ENCODE measurements at regions not wholly inside any gene's neighbourhood (a gene's known extent, or its start where the extent isn't known, plus 50 kb on each side); places are given as distances from the start of the nearest gene placed in this dataset.
A peak's percentile ranks its signal among the peaks of the same experiment; 100 is the strongest.

DNA sequence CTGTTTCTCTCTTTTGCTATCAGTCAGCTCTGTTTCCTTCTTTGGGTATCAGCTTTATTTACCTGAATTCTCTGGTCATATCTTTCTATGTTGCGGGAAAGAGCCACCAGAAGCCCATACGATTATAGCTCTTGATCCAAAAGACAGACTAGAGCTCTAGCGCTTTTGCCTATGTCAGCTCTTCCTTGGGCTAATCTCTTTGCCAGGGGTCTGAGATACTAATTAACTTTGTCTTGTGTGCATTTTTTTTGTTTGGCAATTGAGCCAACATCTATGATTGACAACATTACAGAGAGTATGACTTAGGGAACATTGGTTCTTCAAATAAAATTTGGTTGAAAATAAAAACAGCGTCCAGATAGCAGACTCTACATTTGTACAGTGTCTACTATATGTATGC lies 603.0 kb downstream of the KCTD16 start:
- no peak for DNase-seq

- DNase-seq = no peak
These were observed 601.1 kb downstream of the KCTD16 start for GRCh38 chr5:144771802-144772201.

DNA sequence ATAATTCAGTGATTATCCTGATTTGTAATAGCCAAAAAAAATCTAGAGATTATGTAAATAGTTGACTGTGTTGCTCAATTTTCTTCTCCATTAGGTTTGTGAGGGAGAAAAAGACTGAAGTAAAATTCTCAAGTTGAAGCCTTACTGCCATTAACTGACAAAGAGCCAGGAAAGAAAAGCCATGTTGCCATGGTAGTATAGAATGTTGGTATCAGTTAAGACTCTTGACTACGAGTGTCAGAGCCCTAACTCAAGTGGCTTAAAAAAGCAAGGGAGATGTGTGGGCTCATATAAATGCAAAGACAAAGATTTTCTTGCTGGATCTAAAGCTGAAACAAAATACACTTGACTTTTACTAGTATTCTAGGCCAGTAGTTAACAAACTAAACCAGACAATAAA lies 571.7 kb downstream of the KCTD16 start:
- no peak for DNase-seq

DNA sequence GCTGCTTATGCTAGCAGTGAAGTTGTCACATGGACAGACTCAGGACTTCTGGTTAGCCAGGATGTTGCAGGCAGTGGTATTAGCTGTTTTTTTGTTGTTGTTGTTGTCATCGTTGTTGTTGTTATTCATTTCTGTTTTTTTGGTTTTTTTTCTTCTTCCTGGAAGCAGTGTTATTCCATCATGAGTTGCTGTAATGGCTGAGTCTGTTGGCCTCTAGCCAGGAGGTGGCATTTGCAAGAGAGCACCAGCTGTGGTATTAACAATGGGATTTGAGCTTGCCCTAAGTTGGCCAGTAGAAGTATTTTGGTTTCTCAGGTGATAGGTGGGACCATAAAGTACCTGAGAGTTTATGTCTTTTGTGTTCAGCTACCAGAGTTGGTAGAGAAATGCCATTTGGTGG lies 561.1 kb downstream of the KCTD16 start:
- DNase-seq = no peak

GRCh38 chr5:144712090-144712489 lies 541.4 kb downstream of the KCTD16 start:
- DNase-seq = no peak

DNA sequence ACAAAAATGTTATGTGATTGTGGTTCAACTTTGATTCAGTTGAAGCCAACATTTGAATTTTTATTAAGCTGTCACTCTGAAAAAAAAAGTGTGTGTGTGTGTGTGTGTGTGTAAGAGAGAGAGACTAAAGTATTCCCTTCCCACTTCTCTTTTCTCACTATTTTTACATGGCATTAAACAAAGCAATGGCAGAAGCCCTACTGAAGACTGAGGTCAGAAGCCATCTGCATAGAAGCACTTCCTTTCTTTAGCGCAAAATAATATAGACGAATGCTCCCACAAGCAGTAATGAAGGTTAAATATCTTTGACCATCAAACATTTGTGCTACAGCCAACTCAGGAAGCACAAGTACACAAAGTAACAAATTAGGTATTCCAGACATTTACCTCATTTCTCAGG lies 540.5 kb downstream of the KCTD16 start:
- no peak for DNase-seq

DNA sequence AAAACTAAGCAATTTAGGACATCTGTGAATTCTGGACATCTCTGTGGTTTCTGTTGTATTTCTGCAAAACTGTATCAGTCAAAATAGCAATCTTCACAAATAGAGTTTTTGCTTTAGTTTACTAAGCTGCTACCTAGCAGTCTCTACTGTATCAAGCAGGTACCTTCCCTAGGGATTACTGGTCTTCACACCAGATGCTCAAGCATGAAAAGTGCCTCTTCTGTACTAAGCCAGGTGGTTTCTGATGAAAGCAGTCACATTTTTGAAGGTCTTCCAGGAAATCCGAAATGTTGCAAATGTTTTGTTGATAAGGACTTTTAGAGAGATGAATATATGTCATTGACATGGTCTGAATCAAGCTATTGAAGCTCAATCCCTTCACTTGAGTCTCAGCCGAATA lies 540.0 kb downstream of the KCTD16 start:
- DNase-seq = no peak

- no peak for DNase-seq
These were observed 533.1 kb downstream of the KCTD16 start for GRCh38 chr5:144703776-144704175.

DNA sequence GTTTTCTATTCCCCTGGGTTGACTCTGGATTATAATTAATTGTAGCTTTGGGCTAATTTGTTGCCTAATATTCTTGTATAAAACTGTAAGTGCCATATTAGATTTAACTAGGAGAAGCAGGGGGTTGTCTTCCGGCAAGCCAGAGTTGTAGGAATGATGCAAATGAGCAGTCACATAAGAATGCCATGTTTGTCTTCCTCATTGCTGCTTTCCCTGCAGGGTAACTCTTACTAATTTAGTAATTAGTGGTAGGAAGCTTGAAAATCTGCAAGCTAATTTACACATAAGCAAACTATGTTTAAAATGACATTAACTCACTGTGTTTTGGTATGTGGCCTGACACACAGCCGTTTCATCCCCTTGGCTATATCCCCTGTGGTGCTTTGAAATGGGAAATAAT lies 527.8 kb downstream of the KCTD16 start:
- no peak for DNase-seq

- no peak for DNase-seq
These were observed 527.2 kb downstream of the KCTD16 start for GRCh38 chr5:144697847-144698262.

GRCh38 chr5:144691936-144692335 lies 521.3 kb downstream of the KCTD16 start:
- DNase-seq = no peak

DNA sequence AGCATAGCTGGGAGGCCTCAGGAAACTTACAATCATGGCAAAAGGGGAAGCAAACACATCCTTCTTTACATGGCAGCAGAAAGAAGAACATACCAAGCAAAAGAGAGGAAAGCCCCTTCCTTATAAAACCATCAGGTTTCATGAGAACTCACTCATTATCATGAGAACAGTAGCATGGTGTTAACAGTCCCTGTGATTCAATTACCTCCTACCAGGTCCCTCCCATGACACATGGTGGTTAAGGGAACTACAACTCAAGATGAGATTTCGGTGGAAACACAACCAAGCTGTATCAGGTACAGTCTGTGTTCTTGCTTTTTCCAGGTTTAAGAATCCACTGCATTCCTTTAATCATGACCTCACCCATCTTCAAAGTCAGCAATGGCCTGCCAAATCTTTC lies 514.2 kb downstream of the KCTD16 start:
- DNase-seq = no peak

- no peak for DNase-seq
These were observed 510.0 kb downstream of the KCTD16 start for GRCh38 chr5:144680711-144681110.

GRCh38 chr5:144671066-144671465 lies 500.4 kb downstream of the KCTD16 start:
- no peak for DNase-seq

- no peak for DNase-seq
These were observed 489.1 kb downstream of the KCTD16 start for GRCh38 chr5:144659634-144660227.

DNA sequence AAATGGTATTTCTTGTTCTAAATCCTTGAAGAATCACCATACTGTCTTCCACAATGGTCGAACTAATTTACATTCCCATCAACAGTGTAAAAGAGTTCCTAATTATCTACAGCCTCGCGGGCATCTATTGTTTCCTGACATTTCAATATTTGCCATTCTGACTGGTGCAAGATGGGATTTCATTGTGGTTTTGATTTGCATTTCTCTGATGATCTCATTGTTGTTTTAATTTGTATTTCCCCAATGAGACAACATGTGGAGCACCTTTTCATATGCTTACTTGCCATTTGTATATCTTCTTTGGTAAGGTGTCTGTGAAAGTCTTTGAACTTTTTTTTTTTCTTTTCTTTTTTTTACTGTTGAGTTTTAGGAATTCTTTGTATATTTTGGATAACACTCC lies 473.6 kb downstream of the KCTD16 start:
- DNase-seq = no peak

GRCh38 chr5:144638787-144639186 lies 468.1 kb downstream of the KCTD16 start:
- no peak for DNase-seq

DNA sequence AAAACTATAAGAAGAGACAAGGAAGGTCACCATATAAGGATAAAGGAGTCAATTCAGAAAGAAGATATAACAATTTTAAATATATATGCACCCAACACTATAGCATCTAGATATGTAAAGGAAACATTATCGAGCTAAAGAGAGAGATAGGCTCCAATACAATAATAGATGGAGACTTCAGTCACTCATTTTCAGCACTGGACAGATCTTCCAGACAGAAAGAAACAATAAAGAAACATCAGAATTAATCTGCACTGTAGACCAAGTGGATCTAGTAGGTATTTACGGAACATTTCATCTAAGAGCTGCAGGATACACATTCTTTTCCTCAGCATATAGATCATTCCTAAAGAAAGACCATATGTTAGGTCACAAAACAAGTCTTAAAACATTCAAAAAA lies 463.5 kb downstream of the KCTD16 start:
- DNase-seq = no peak

DNA sequence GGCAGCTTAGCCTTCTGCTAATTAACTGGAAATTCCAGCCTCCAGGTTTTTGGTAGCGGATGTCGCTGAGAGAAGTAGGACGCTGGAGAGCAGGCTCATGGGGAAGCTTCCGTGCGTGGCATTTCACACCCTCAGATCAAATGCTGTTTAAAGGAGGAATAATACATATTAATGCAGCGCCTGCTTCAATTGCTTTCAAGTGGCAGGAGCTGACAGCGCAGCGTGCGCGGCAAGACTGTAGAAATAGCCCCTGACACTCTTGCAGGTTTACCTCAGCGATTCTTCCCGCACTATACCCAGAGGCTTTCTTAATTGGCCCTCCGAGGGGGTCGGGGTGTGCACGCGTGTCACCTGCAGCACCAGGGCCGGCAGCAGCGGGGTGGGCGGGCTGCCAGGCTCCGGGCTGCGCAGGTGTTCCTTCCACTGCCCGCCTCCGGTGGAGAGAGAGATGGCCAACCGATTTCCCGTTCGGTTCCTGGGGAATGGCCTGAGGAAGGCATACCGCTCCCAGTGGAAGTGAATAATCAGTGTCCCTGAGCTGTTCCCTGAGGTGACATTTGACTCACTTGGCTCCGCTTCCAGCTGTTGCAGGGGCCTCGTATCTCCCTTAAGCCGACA lies 427.9 kb downstream of the KCTD16 start:
- DNase-seq = no peak

DNA sequence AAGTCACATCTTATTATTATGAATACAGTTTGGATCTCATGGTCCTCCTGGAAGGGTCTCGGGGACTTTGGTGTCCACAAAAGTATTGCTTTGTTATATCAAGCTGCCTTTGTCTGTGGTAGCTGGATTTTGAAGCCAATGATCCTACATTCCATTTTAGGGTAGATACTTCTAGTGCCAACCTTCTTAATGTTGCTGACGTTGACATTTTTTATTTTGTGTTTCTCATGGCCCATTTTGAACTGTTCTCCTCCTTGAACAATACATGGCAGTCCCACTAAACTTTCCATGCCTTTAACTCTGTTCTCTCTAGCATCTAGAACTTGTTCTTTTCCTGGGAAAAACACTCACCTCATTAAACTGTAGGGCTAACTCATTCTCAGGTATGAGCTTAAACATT lies 425.8 kb downstream of the KCTD16 start:
- no peak for DNase-seq

DNA sequence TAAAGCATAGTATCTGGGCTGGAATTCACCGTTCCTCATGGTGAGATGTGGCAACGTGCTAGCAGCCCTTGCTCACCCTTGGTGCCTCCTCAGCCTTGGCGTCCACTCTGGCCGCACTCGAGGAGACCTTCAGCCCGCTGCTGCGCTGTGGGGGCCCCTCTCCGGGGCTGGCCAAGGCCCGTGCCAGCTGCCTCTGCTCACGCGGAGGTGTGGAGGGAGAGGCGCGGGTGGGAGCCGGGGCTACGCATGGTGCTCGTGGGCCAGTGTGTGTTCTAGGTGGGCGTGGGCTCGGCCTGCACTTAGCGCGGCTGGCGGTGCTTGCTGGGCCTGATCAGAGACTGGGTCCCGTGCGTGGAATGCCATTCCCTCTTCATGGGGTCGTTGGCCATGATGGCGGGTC lies 424.2 kb downstream of the KCTD16 start:
- no peak for DNase-seq

GRCh38 chr5:144594234-144594633 lies 423.6 kb downstream of the KCTD16 start:
- DNase-seq = peak in 1 of 2 experiments; percentile 12

DNA sequence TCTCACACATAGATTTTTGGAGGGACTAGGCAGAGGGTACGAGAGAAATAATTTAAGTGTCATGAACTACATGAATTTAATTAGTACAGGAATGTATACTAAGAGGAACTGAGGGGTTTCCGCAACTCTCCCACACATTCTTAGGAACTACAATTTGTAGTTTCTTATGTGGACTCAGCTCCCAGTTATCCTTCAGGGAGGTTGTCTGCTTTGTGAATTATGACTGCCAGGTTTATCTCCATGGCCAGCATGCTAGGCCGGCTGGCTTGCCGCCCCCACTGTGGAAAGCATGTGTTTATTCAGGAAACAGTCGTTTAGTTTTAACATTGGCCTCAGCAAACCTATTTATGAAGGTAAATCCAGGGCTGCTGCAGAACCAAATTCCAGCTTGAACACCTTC lies 415.0 kb downstream of the KCTD16 start:
- DNase-seq = no peak

- no peak for DNase-seq
These were observed 413.1 kb downstream of the KCTD16 start for GRCh38 chr5:144583541-144584449.
